ENCODE measurements at regions not wholly inside any gene's neighbourhood (a gene's known extent, or its start where the extent isn't known, plus 50 kb on each side); places are given as distances from the start of the nearest gene placed in this dataset.
A peak's percentile ranks its signal among the peaks of the same experiment; 100 is the strongest.
"Not testable (repeated sequence)": the region's sequence is repeated elsewhere in the genome, so short reads cannot be mapped to it uniquely, and the experiment has no call there.

- DNase-seq (ENCODE audit: low spot score), result peak; percentile 38
Observed at GRCh38 chr10:78594559-78595268, 474.1 kb upstream of the ZMIZ1 start.

- peak; percentile 22 for DNase-seq (ENCODE audit: low spot score)
Observed at GRCh38 chr10:78595269-78595619, 473.5 kb upstream of the ZMIZ1 start.

- peak; percentile 40 for DNase-seq (ENCODE audit: low spot score)
Observed at GRCh38 chr10:78596556-78596955, 472.2 kb upstream of the ZMIZ1 start.

- peak; percentile 52 for DNase-seq (ENCODE audit: low spot score)
Observed at GRCh38 chr10:78597796-78598555, 470.8 kb upstream of the ZMIZ1 start.

- DNase-seq (ENCODE audit: low spot score), result peak; percentile 25
Observed at GRCh38 chr10:78599122-78599853, 469.5 kb upstream of the ZMIZ1 start.

- DNase-seq (ENCODE audit: low spot score), result peak; percentile 40
Observed at GRCh38 chr10:78600121-78600665, 468.6 kb upstream of the ZMIZ1 start.

- peak; percentile 18 for DNase-seq (ENCODE audit: low spot score)
Observed at GRCh38 chr10:78600740-78601139, 468.0 kb upstream of the ZMIZ1 start.

- DNase-seq (ENCODE audit: low spot score), result peak; percentile 67
Observed at GRCh38 chr10:78602201-78602932, 466.4 kb upstream of the ZMIZ1 start.

- peak; percentile 55 for DNase-seq (ENCODE audit: low spot score)
Observed at GRCh38 chr10:78604286-78604685, 464.5 kb upstream of the ZMIZ1 start.

GRCh38 chr10:78604721-78605120, 464.0 kb upstream of the ZMIZ1 start:
- no peak for DNase-seq (ENCODE audit: low spot score)

GRCh38 chr10:78605800-78606350, 462.9 kb upstream of the ZMIZ1 start:
- DNase-seq (ENCODE audit: low spot score), result peak; percentile 33

GRCh38 chr10:78606766-78607165, 462.0 kb upstream of the ZMIZ1 start:
- DNase-seq (ENCODE audit: low spot score), result not testable (repeated sequence)

- peak; percentile 22 for DNase-seq (ENCODE audit: low spot score)
Observed at GRCh38 chr10:78609976-78610375, 458.8 kb upstream of the ZMIZ1 start.

GRCh38 chr10:78613132-78613531, 455.6 kb upstream of the ZMIZ1 start:
- no peak for DNase-seq (ENCODE audit: low spot score)

- DNase-seq (ENCODE audit: low spot score), result peak; percentile 28
Observed at GRCh38 chr10:78614267-78614666, 454.5 kb upstream of the ZMIZ1 start.

- DNase-seq (ENCODE audit: low spot score), result no peak
Observed at GRCh38 chr10:78614744-78615143, 454.0 kb upstream of the ZMIZ1 start.

GRCh38 chr10:78616125-78616695, 452.6 kb upstream of the ZMIZ1 start:
- peak; percentile 37 for DNase-seq (ENCODE audit: low spot score)

- peak; percentile 52 for DNase-seq (ENCODE audit: low spot score)
Observed at GRCh38 chr10:78617115-78617514, 451.7 kb upstream of the ZMIZ1 start.

GRCh38 chr10:78617631-78618030, 451.1 kb upstream of the ZMIZ1 start:
- no peak for DNase-seq (ENCODE audit: low spot score)

GRCh38 chr10:78618050-78618449, 450.7 kb upstream of the ZMIZ1 start:
- peak; percentile 30 for DNase-seq (ENCODE audit: low spot score)
